ENCODE measurements at regions not wholly inside any gene's neighbourhood (a gene's known extent, or its start where the extent isn't known, plus 50 kb on each side); places are given as distances from the start of the nearest gene placed in this dataset.

- TF ChIP-seq MAZ (IDR thresholded peaks at IDR 0.05; ENCODE audit: borderline replicate concordance, low read depth, low read length) (no peak), CTCF (conservative IDR thresholded peaks at IDR 0.05; ENCODE audit: low read depth, low read length) (no peak), CHD1 (IDR thresholded peaks at IDR 0.05; ENCODE audit: low read depth, low read length) (no peak), POLR2A (IDR thresholded peaks at IDR 0.05; ENCODE audit: low read depth, low read length) (no peak), RCOR1 (IDR thresholded peaks at IDR 0.05; ENCODE audit: insufficient replicate concordance, low read length) (no peak), RFX5 (IDR thresholded peaks at IDR 0.05; ENCODE audit: low read depth, low read length) (no peak), MXI1 (IDR thresholded peaks at IDR 0.05; ENCODE audit: borderline replicate concordance, low read depth, low read length) (no peak)
These were observed 127.9 kb downstream of the PALM2AKAP2 start for GRCh38 chr9:109907810-109908458.

Data from IMR-90 (cell line).